GM20000 (cell line): ENCODE measurements at regions not wholly inside any gene's neighbourhood (a gene's known extent, or its start where the extent isn't known, plus 50 kb on each side); places are given as distances from the start of the nearest gene placed in this dataset.

ENCODE experiments used
- DNase-seq: peaks from one replicate; pipeline ENCODE4 v3.0.0; 2012; ENCODE audit warnings: low spot score
- CTCF ChIP-seq: IDR thresholded peaks from 2 replicates; pipeline ENCODE4 v1.5.1; 2012; ENCODE audit warnings: mild to moderate bottlenecking, control low read depth; ENCODE audit errors: extremely low read depth, missing control alignments

GRCh38 chr14:65153101-65153500 is 50.8 kb upstream of the MAX start:
- DNase-seq = no peak
- TF ChIP-seq CTCF = no peak

GRCh38 chr14:65156568-65157366 is 54.5 kb upstream of the MAX start:
- TF ChIP-seq CTCF = no peak
- DNase-seq = peak; percentile 51

GRCh38 chr14:65159281-65160062 is 57.2 kb upstream of the MAX start:
- peak; percentile 67 for DNase-seq
- no peak for TF ChIP-seq CTCF

- no peak for TF ChIP-seq CTCF
Observed at GRCh38 chr14:65160091-65160490, 57.8 kb upstream of the MAX start.

GRCh38 chr14:65162031-65162430 is 59.7 kb upstream of the MAX start:
- TF ChIP-seq CTCF = no peak
- DNase-seq = no peak

More at GRCh38 chr14:65160091-65160490, 57.8 kb upstream of the MAX start:
- DNase-seq = no peak

- DNase-seq = peak; percentile 55
- TF ChIP-seq CTCF = peak; percentile 28
Observed at GRCh38 chr14:65164068-65164824, 61.9 kb upstream of the MAX start.

- no peak for DNase-seq
- TF ChIP-seq CTCF = no peak
Observed at GRCh38 chr14:65164825-65165135, 62.5 kb upstream of the MAX start.
